GM06990 (cell line): ENCODE measurements at regions not wholly inside any gene's neighbourhood (a gene's known extent, or its start where the extent isn't known, plus 50 kb on each side); places are given as distances from the start of the nearest gene placed in this dataset.

Experiments used
- DNase-seq: peaks from one replicate; pipeline ENCODE4 v3.0.0-alpha.2; 2011; ENCODE audit not compliant: insufficient read length; ENCODE audit errors: extremely low read depth
- H3K27me3 ChIP-seq: replicated peaks from 2 replicates; pipeline ENCODE4 v1.6.0; 2011; ENCODE audit warnings: low read length; ENCODE audit not compliant: control insufficient read depth, insufficient read depth
- H3K36me3 ChIP-seq: 2 replicates; pipeline ENCODE4 v1.5.1; 2011; ENCODE audit warnings: low read length; ENCODE audit not compliant: control insufficient read depth, insufficient read depth
- H3K4me3 ChIP-seq: replicated peaks from 2 replicates; pipeline ENCODE4 v1.5.1; 2011; ENCODE audit warnings: low read depth, mild to moderate bottlenecking, control low read depth, low read length
- CTCF ChIP-seq: IDR thresholded peaks from 2 replicates; pipeline ENCODE4 v1.5.1; 2011; ENCODE audit warnings: low read length, control low read depth, mild to moderate bottlenecking, inconsistent platforms; ENCODE audit not compliant: insufficient read depth, poor library complexity, severe bottlenecking

- no peaks in the 10 kb centered on the region for H3K27me3 ChIP-seq
- no peak for TF ChIP-seq CTCF
- no peak overlapping the region for H3K4me3 ChIP-seq
- no peaks in the 10 kb centered on the region for H3K36me3 ChIP-seq
- no peak for DNase-seq
These were observed 402.3 kb downstream of the RAB28 start for GRCh38 chr4:13081830-13082229.

GRCh38 chr4:13067077-13067476 lies 417.1 kb downstream of the RAB28 start:
- H3K27me3 ChIP-seq, result no peaks in the 10 kb centered on the region
- H3K4me3 ChIP-seq, result no peak overlapping the region
- TF ChIP-seq CTCF, result no peak
- DNase-seq, result no peak
- no peaks in the 10 kb centered on the region for H3K36me3 ChIP-seq

GRCh38 chr4:13059019-13059418 lies 425.1 kb downstream of the RAB28 start:
- H3K27me3 ChIP-seq, result no peaks in the 10 kb centered on the region
- TF ChIP-seq CTCF, result no peak
- DNase-seq, result no peak
- H3K4me3 ChIP-seq, result no peak overlapping the region
- H3K36me3 ChIP-seq, result no peaks in the 10 kb centered on the region

GRCh38 chr4:13056630-13057189 lies 427.4 kb downstream of the RAB28 start:
- no peak for TF ChIP-seq CTCF
- DNase-seq, result no peak
- Histone ChIP-seq H3K27me3 (no peaks in the 10 kb centered on the region), H3K36me3 (no peaks in the 10 kb centered on the region), H3K4me3 (no peak overlapping the region)

- no peak for TF ChIP-seq CTCF
- Histone ChIP-seq H3K36me3 (no peaks in the 10 kb centered on the region), H3K27me3 (no peaks in the 10 kb centered on the region), H3K4me3 (no peak overlapping the region)
- DNase-seq, result no peak
These were observed 429.6 kb downstream of the RAB28 start for GRCh38 chr4:13054420-13054970.

- no peak for TF ChIP-seq CTCF
- DNase-seq, result no peak
These were observed 436.5 kb downstream of the RAB28 start for GRCh38 chr4:13047591-13047990.

More at GRCh38 chr4:13047591-13047990, 436.5 kb downstream of the RAB28 start:
- Histone ChIP-seq H3K27me3 (no peaks in the 10 kb centered on the region), H3K36me3 (no peaks in the 10 kb centered on the region), H3K4me3 (no peak overlapping the region)
